ENCODE measurements at regions not wholly inside any gene's neighbourhood (a gene's known extent, or its start where the extent isn't known, plus 50 kb on each side); places are given as distances from the start of the nearest gene placed in this dataset.
"Not testable (repeated sequence)": the region's sequence is repeated elsewhere in the genome, so short reads cannot be mapped to it uniquely, and the experiment has no call there.

DNA sequence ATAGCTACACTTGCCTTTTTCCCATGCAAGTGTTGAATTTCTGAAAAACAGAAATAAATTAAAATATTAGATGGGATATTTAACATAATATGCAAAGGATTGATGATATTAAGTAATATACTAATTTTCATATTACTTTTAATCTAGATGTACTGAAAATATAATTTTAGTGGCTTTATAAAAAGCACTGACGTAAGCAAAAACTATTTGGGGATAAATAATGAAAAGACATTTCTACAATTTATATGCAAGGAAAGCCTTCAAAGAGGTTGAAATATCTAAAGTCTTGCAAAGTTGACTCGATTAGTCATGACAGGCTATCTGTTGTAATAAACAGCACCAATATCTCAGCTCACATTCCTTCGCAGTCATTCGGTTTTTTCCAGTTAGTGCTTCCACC is 94.9 kb upstream of the ABCB5 start:
- DNase-seq (ENCODE audit: low read depth), result no peak

DNA sequence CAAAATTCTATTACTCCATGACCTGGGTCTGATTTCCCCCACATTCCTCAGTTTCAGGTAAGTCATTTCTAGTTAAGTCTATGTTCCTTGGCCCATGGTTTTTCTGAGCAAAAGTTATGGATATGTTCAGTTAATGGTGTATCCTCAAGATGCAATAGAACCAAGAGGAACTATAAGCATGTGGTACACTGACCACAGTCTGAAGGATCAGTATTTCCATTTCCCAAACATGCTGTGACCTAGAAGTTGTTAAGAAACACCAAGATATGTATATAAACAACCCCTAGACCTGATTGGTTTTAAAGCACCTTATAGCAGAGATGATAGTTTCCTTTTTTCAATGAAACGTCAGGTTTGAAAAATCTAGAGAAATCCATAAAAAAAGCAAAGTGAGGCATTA is 94.2 kb upstream of the ABCB5 start:
- no peak for DNase-seq (ENCODE audit: low read depth)

DNA sequence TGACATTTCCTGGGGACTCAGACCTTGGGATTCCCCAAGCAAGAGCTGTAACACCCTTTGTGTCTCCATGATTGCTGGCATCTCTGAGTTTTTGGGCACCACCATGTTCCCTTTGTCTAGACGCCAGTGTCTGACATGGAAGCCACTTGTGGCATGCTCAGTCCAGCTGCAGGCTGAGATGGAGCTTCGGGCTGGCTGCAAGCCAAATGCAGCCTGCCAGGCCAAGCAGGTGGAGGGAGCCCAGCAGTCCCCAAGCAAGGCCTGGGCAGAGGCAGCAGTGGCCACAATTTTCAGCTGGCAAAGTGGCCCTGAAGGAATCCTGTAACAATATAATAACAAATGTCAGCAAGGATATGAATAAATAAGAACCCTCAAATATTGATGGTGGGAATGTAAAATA is 86.2 kb upstream of the ABCB5 start:
- DNase-seq (ENCODE audit: low read depth), result no peak

DNA sequence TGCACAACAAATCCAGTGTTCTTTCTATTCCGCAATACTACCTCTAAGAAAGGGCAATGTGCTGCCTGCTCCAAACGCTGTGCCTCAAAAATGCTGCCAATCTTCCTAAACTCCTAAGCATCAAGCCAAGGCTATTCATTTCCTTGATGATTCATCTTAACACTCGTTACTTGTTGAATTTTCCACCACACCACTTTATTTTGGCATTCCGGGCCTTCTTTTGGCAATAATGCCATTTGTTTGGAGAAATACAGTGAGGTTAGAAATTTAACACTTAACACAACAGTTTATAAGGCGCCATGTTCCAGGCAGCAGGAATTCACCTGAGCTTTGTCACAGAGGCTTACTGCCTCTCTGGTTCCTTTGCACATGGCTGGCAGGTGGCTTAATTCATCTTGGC is 82.6 kb upstream of the ABCB5 start:
- peak; percentile 19 for DNase-seq (ENCODE audit: low read depth)

DNA sequence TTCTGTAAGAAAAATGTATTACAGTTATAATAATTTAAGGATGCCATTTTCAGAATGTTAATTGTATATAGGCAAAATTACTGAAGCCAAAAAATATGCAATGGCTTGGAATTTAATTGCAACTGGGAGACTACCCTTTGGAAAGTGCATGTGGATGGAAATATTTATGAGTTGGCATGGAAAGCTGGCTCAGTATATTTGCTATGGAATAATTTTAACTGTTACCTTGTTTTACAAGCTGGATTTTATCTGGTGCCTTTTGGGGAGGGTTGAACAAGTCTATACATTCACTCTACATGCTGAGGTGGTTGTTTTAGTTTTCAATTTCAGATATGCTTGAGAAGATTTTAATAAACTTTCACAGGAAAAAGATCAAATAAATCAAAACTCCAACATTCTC is 80.9 kb upstream of the ABCB5 start:
- DNase-seq (ENCODE audit: low read depth), result no peak

DNA sequence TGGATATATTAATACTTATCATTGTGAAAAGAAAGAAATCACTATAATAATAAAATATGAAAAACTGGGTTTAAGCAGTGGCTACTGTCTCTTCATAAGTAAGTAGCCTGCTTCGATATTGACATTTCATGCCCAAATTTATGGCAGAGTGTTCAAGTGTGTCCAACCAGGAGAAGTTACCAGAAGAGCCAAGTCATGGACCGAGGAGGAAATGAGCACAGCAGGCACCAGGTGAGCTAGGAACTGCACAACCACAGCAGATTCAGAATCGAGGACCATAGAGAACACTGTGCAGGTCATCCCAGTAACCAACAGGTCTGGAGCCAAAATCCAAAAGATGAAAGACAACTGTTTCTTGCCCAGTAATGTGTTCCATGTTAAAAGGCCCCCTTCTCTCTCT is 79.9 kb upstream of the ABCB5 start:
- no peak for DNase-seq (ENCODE audit: low read depth)

DNA sequence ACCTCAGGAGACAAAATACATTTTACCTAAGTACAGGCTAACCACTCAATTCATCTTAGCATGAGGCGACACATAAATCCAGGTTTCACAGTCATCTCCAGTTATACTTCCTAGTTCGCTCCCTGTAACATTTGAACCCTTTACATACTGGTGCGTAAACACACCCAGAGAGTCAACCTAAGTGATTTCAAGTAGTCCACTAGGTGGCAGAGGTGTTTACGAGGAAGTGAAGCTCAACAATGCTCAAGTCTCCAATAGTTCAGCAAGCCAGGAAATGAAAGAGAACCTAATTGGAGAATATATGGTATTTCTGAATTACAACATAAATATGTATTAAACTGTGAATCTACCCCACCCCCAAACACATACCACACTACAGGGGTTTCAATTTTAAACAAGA is 76.3 kb upstream of the ABCB5 start:
- peak; percentile 18 for DNase-seq (ENCODE audit: low read depth)

DNA sequence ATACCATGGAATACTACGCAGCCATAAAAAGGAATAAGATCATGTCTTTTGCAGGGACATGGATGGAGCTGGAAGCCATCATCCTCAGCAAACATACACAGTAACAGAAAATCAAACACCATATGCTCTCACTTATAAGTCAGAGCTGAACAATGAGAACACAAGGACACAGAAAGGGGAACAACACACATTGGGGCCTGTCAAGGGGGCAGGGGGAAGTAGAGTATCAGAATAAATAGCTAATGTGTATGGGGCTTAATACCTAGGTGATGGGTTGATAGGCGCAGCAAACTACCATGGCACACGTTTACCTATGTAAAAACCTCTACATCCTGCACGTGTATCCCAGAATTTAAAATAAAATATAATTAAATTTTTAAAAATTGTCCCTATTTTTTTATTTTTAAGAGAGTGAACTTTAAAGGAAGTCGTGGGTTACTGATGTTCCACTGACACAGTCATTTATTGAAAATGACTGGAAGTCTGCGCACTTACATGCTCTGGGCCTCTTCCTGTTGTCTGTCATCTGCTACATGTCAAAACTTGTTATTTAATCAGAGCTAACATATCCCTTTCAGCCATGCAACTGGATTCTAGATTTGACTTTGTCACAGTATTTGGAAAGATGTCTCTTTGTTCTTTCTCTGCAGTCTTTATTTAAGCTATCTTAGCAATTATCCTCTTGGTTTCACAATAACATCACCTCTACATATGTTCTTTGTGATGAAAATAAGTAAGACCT is 73.7 kb upstream of the ABCB5 start:
- DNase-seq (ENCODE audit: low read depth), result no peak

DNA sequence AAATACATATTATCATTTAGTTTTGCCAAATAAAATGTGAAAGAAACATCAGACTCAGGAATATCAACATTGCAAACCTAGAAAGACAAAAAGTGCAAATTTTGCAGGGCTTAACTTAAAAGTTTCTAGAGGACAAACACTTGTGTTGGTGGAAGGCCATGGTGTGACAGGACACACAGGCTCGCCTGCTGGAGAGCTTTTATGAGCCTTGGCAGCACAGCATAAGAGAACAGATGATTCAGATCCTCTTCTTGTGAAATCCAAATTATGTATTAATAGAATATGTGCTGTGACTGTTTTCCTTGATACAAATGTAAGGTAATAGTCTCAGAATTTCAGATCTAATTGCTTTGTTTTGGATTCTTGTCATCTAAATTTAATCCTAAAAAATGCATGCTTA is 72.9 kb upstream of the ABCB5 start:
- DNase-seq (ENCODE audit: low read depth), result peak; percentile 9

DNA sequence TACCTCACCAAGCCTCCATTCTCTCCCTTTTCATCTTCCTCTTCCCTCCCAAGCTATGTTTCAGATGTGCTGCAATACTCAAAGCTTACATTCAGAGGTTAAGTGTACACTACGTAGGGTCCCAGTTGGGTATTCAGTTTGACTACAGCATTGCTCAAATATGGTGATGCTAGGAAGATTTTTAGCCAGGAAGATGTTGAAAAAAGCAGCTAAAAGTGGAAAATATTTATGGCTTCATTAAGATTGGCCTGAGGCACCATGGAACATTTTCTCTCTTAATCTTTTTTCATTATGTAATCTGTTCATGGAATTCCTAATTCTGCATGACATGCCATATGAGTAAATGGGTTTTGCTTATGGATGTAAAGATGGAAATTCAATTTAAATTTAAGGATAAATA is 72.0 kb upstream of the ABCB5 start:
- no peak for DNase-seq (ENCODE audit: low read depth)

DNA sequence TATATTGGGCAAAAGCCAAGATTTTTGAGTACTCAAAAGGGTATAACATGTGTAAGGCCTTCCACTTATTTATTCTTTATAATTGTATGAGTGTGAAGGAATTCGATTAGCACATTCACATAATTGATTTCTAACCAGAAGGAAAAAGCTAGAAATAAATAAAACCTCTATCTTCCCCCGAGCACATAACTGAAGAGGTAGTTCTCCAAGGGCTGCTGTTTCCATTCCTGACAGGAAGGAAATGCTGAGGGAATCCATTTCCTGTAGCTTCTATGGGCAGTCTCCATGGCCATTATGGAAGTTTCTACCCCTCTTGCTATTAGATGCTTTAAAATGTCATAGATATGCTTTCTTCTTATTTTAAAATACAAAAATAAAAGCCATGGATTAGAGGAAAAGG is 70.5 kb upstream of the ABCB5 start:
- no peak for DNase-seq (ENCODE audit: low read depth)

DNA sequence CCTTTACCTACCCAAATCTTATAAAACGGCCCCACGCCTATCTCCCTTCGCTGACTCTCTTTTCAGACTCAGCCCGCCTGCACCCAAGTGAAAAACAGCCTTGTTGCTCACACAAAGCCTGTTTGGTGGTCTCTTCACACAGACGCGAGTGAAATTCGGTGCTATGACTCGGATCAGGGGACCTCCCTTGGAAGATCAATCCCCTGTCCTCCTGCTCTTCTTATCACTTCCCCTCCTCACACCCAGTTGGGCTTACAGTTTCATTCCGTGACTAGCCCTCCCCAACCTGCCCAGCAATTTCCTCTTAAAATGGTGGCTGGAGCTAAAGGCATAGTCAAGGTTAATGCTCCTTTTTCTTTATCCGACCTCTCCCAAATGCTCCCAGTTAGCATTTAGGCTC is 68.5 kb upstream of the ABCB5 start:
- not testable (repeated sequence) for DNase-seq (ENCODE audit: low read depth)

DNA sequence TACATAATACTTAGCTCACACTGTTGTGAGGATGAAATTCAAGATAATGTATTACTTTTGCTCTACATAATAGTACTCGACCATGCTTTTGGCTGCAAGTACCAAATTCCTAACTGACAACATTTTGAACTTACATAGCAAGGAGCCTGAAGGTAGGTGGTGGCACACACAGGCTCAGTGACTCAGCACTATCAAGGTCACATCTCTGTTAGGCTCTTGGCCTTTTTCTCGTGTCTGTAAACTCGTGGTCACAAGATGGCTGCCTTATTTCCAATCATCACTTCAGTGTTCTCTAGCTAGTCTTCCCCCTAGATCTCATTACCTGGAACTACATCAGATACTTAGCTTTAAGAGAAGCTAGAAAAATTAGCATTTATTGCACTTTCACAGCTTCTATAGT is 61.4 kb upstream of the ABCB5 start:
- DNase-seq (ENCODE audit: low read depth), result no peak

DNA sequence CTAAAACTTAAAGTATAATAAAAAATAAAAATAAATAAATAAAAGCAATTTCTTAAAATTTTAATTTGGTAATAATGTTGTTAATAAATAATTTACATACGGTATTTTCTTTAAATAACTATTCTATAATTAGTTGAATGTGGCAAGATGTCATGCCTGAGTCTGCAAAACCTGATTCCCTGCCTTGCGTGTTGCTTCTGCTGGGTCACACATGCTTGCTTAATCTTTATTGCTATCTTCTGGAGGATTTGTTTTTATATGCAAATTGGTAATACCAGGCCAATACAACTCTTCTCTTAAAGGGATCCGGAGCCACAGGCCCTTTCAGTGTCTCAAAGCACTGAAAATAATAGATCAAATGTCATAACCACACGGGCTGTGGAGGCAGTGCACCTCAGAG is 59.4 kb upstream of the ABCB5 start:
- no peak for DNase-seq (ENCODE audit: low read depth)

DNA sequence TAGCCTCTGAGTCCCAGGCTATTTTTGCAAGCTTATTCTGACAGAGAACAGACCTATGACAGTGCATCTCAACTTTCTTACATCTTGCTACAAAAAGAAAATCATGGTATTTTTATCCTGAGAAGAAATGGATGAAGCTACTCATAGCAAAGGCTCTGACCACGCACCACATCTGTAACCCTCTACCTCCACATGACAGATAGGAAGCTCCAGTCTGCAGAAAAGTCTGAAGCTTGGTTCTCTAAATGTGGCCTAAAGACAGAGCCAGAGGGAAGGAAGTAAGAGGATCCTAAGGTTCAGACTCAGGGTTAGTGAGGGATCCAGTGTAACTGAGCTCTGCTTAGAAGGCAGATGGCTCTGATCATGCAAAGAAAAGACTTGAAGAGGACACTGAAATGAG is 58.4 kb upstream of the ABCB5 start:
- DNase-seq (ENCODE audit: low read depth), result no peak

DNA sequence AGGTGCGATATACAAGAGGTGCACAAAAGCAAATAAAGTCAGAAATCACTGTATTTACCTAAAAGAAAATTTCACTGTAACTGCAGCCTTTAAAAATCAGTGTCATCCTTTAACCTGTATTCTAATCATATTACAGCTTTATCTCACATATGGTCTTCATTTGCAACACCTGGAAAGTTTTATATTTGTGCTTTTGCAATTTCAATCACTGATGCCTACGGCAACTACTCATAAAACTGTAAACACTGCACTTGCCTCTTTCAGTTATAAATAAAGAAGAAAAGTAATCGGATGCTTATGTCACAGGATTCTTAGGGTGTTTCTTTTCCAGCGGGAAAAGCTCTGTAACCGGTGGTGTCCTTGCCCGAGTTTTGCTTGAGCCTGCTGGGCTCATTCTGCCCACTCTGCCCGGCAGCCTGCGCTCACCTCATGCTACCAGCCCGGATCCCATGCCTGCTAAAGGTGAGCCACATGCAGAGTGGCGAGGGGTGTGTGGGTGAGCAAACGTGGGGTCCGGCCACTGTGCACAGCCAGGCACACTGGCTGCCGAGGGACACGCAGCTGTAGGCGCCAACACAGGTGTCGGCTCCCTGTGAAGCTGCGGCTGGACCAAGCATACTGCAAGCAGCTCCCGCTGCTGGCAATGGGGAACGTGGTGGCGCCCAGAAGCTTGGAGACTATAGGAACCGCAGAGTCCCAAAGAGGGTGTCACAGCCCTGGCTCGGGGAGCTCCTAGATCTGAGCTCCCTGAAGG is 56.3 kb upstream of the ABCB5 start:
- no peak for DNase-seq (ENCODE audit: low read depth)

DNA sequence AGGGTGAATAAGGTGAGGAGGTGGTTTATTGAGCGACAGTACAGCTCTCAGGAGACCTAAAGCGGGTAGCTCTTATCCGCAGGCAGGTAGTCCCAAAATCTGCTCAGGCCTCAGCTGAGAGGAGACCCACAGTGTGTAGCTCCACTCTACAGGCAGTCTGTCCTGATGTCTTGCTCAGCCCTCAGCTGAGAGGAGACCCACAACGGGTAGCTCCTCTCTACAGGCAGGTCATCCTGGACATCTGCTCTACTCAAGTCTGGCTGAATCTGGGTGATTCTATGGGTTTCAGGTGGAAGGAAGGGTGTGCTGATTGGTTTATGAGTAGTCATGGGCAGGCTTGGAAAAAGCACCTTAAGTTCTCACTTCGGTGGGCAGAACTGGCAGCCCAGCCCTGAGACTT is 55.6 kb upstream of the ABCB5 start:
- no peak for DNase-seq (ENCODE audit: low read depth)

DNA sequence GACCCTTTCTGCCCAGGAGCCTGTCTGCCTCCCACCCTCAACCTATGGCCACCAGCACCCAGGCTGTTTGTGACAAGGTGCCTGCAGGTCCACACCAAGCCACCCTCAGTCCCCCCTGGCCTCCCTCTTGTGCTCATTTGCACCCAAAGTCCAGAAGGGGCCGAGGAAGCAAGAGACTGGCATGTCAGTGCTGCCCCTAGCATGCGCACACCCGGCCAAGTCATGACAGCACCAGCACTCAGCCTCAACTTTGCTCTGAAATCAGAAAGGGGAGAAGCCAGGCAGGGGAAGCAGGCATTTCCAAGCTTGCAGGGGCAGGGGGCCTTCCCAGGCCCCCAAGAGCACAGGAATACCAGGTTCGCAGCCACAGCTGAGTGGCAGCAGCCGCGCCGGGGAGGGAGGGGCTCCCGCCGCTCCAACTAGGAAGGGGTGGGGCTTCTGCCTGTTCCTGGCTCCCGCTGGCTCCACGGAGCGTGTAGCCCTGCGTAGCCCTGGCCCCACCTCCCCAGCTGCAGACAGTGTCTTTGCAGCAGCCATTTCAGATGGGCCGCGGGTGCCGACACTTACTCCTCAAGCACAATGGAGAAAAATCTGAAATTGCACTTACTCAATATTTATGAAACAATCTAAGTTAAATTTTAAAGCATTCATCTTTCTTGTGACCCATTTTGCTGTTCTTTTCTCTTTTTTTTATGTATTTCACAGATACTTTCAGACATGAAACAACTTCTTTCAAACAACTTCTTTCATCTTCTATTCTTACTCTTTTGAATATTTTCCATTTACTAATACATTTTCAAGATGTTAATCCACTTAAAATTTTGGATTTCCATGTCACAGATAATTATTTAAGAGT is 54.9 kb upstream of the ABCB5 start:
- no peak for DNase-seq (ENCODE audit: low read depth)

DNA sequence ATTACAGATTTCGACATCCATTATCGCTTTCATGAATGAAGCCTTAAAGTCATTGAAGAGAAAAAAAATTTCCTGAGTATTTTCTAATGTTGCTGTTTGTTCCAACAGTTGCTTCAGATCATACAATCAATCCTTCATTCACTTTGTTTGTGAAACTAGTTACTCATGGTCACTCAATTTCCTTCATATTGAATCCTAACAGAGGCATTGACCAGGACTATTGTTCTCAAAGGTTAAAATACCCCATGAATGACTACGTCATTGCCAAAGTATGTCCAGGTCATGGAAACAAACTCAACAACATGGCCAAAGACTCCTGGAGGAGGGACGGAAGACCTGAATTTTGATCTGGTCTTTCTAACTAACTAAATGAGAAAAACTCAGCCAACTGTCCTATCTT is 54.0 kb upstream of the ABCB5 start:
- peak; percentile 79 for DNase-seq (ENCODE audit: low read depth)

DNA sequence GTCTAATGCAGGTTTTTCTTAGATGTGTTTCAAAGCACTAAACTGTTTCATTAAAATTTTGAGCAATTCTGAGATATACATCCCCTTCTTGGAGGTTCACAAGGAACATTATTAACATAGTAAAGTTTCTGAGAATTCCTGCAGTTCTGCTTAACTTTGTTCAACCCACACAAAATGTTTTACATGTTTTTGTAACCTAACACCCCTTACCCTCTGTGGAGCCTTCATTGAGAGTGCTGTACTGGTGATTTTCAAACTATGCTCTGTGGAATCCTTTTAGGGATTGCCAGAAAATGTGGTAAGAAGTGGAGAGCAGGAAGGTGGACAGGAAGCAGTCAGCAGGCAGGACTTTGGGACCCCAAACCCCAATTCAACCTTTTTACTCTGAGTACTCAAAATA is 53.6 kb upstream of the ABCB5 start:
- DNase-seq (ENCODE audit: low read depth), result peak; percentile 12

DNA sequence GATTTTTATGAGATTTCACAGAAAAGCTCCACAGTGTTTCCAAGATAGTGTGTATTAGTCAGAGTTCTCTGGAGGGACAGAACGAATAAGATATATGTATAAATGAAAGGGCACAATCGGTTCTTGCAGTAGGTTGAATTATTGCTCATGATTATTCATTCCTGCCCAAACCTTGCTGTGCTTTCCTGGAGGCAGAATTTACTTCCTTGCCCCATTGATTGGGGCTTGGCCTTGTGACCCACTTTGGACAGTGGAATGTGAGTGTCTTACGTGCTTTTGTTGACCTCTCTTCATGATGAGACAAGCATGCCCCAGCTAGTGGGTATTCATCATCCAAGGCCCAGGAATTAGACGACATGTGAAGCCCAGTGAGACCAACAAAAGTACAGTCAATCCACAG is 53.0 kb upstream of the ABCB5 start:
- peak; percentile 24 for DNase-seq (ENCODE audit: low read depth)
